Adrenal gland (tissue), 5 donors: ENCODE measurements at regions not wholly inside any gene's neighbourhood (a gene's known extent, or its start where the extent isn't known, plus 50 kb on each side); places are given as distances from the start of the nearest gene placed in this dataset.

ENCODE experiments used
- CTCF ChIP-seq, 6 experiments: fragments of 450-650 bp in 4 of 6; fragments of 200-600 bp in 2 of 6; sonication (generic) in 1 of 6; IDR thresholded peaks; 1 replicate in 5 of 6; 2 replicates in 1 of 6; pipeline versions ENCODE4 v1.5.1 to v1.8.0; 2016 to 2021; ENCODE audit warnings: antibody characterized with exemption in 6 of 6, mild to moderate bottlenecking in 2 of 6, moderate library complexity in 1 of 6
- POLR2A ChIP-seq, 2 donors: fragments of 450-650 bp; IDR thresholded peaks; one replicate each; pipeline ENCODE4 v1.6.1; 2017; ENCODE audit warnings: antibody characterized with exemption in 2 of 2, mild to moderate bottlenecking in 2 of 2, moderate library complexity in 1 of 2
- donor health status: DM: no; HTN: no; CAD: no.

GRCh38 chr5:64018966-64019365 is 56.7 kb upstream of the HTR1A start:
- TF ChIP-seq CTCF (IDR thresholded peaks at IDR 0.05) (no peak), POLR2A (IDR thresholded peaks at IDR 0.05) (no peak)
